GM23338 (cell line): ENCODE measurements at regions not wholly inside any gene's neighbourhood (a gene's known extent, or its start where the extent isn't known, plus 50 kb on each side); places are given as distances from the start of the nearest gene placed in this dataset.

ENCODE experiments used
- ATAC-seq: fragments of 200-7000 bp; cut with Tn5 transposase; 3 replicates; pipeline ENCODE4 v1.9.1; 2020
- DNase-seq: peaks from one replicate; pipeline ENCODE4 v3.0.0-alpha.2; 2015; ENCODE audit warnings: low spot score
- H2AFZ ChIP-seq: fragments of 200-600 bp; sonication (generic); 2 replicates; pipeline ENCODE4 v1.8.0; 2016; ENCODE audit warnings: antibody characterized with exemption, mild to moderate bottlenecking, moderate library complexity
- H3F3A ChIP-seq: fragments of 200-600 bp; sonication (generic); replicated peaks from 2 replicates; pipeline ENCODE4 v1.8.0; 2017; ENCODE audit warnings: antibody characterized with exemption, mixed run types, low read depth
- H3K27ac ChIP-seq: fragments of 200-600 bp; sonication (generic); 2 replicates; pipeline ENCODE4 v1.6.1; 2016; ENCODE audit warnings: low read depth
- H3K27me3 ChIP-seq: fragments of 200-600 bp; sonication (generic); 2 replicates; pipeline ENCODE4 v1.8.0; 2016; ENCODE audit warnings: mild to moderate bottlenecking, mixed run types, moderate library complexity; ENCODE audit not compliant: insufficient read depth
- H3K36me3 ChIP-seq: fragments of 200-600 bp; sonication (generic); 2 replicates; pipeline ENCODE4 v1.8.0; 2016; ENCODE audit warnings: mild to moderate bottlenecking; ENCODE audit not compliant: insufficient read depth
- H3K4me1 ChIP-seq: fragments of 200-600 bp; sonication (generic); 2 replicates; pipeline ENCODE4 v1.8.0; 2016; ENCODE audit warnings: mild to moderate bottlenecking, moderate library complexity; ENCODE audit not compliant: insufficient read depth
- H3K4me2 ChIP-seq: fragments of 200-600 bp; sonication (generic); 2 replicates; pipeline ENCODE4 v1.7.1; 2017; ENCODE audit warnings: mixed run types
- H3K4me3 ChIP-seq: fragments of 200-600 bp; sonication (generic); 2 replicates; pipeline ENCODE4 v1.6.1; 2016; ENCODE audit warnings: mixed run types
- H3K79me2 ChIP-seq: fragments of 200-600 bp; sonication (generic); replicated peaks from 2 replicates; pipeline ENCODE4 v1.8.0; 2017; ENCODE audit warnings: mild to moderate bottlenecking; ENCODE audit not compliant: insufficient read depth
- H3K9me2 ChIP-seq: fragments of 200-600 bp; sonication (generic); 2 replicates; pipeline ENCODE4 v1.8.0; 2017; ENCODE audit not compliant: insufficient read depth
- H4K20me1 ChIP-seq: fragments of 200-600 bp; sonication (generic); replicated peaks from 2 replicates; pipeline ENCODE4 v1.8.0; 2017; ENCODE audit warnings: mild to moderate bottlenecking; ENCODE audit not compliant: insufficient read depth
- H3K27ac Mint-ChIP-seq: 2 replicates; pipeline ENCODE4 v1.8.0; 2020; ENCODE audit warnings: inconsistent platforms, mild to moderate bottlenecking, moderate library complexity, mixed read lengths
- H3K27me3 Mint-ChIP-seq: 3 replicates; pipeline ENCODE4 v1.8.0; 2022; ENCODE audit warnings: low read depth, mild to moderate bottlenecking, moderate library complexity, mixed read lengths, inconsistent platforms; ENCODE audit not compliant: insufficient read depth, poor library complexity
- H3K36me3 Mint-ChIP-seq: 3 replicates; pipeline ENCODE4 v1.8.0; 2021; ENCODE audit warnings: low read depth, mild to moderate bottlenecking, inconsistent platforms, moderate library complexity, mixed read lengths
- H3K4me1 Mint-ChIP-seq: 3 replicates; pipeline ENCODE4 v1.8.0; 2020; ENCODE audit warnings: mild to moderate bottlenecking, inconsistent platforms, mixed read lengths
- H3K4me3 Mint-ChIP-seq: 3 replicates; pipeline ENCODE4 v1.8.0; 2021; ENCODE audit warnings: moderate library complexity, mild to moderate bottlenecking, inconsistent platforms, mixed read lengths
- H3K9me3 Mint-ChIP-seq: 3 replicates; pipeline ENCODE4 v1.8.0; 2020; ENCODE audit warnings: moderate library complexity, mild to moderate bottlenecking, inconsistent platforms, mixed read lengths
- CREB1 ChIP-seq: fragments of 250-450 bp; sonication (Bioruptor Pico); IDR thresholded peaks from 2 replicates; pipeline ENCODE4 v1.5.0; 2020; ENCODE audit warnings: low read depth, mild to moderate bottlenecking, moderate library complexity
- CTCF ChIP-seq, 2 experiments: fragments of 200-600 bp in 1 of 2; sonication (generic) in 1 of 2; conservative IDR thresholded peaks; 2 replicates each; pipeline versions ENCODE4 v1.5.1 to v1.6.1; 2016 to 2017; ENCODE audit warnings: antibody characterized with exemption in 2 of 2, low read depth in 2 of 2, mild to moderate bottlenecking in 2 of 2, moderate library complexity in 1 of 2
- ETS1 ChIP-seq: IDR thresholded peaks from 2 replicates; pipeline ENCODE4 v1.6.1; 2016; ENCODE audit warnings: antibody characterized with exemption
- EZH2 ChIP-seq: fragments of 200-600 bp; sonication (generic); IDR thresholded peaks from one replicate; pipeline ENCODE4 v1.8.0; 2017; ENCODE audit warnings: antibody characterized with exemption, mild to moderate bottlenecking, low read depth; ENCODE audit not compliant: unreplicated experiment
- EZH2phosphoT487 ChIP-seq: fragments of 200-600 bp; sonication (generic); IDR thresholded peaks from one replicate; pipeline ENCODE4 v1.8.1; 2018; ENCODE audit warnings: antibody characterized with exemption; ENCODE audit not compliant: unreplicated experiment
- JUNB ChIP-seq: IDR thresholded peaks from one replicate; pipeline ENCODE4 v1.6.1; 2016; ENCODE audit warnings: antibody characterized with exemption; ENCODE audit not compliant: unreplicated experiment
- NANOG ChIP-seq: IDR thresholded peaks from 2 replicates; pipeline ENCODE4 v1.6.1; 2016; ENCODE audit warnings: antibody characterized with exemption, borderline replicate concordance
- POLR2AphosphoS5 ChIP-seq: IDR thresholded peaks from 2 replicates; pipeline ENCODE4 v1.6.1; 2016; ENCODE audit warnings: antibody characterized with exemption, low read depth
- REST ChIP-seq: IDR thresholded peaks from one replicate; pipeline ENCODE4 v1.6.1; 2018; ENCODE audit warnings: antibody characterized with exemption; ENCODE audit not compliant: unreplicated experiment
- STAT1 ChIP-seq: IDR thresholded peaks from one replicate; pipeline ENCODE4 v1.6.1; 2016; ENCODE audit warnings: antibody characterized with exemption; ENCODE audit not compliant: unreplicated experiment
- ZNF114 ChIP-seq: fragments of 250-450 bp; sonication (Bioruptor Pico); IDR thresholded peaks from 2 replicates; pipeline ENCODE4 v1.5.0; 2020; ENCODE audit warnings: mild to moderate bottlenecking, moderate library complexity
- ZNF331 ChIP-seq: fragments of 250-450 bp; sonication (Bioruptor Pico); IDR thresholded peaks from 2 replicates; pipeline ENCODE4 v1.5.0; 2020; ENCODE audit warnings: low read depth, mild to moderate bottlenecking, moderate library complexity
- ZNF462 ChIP-seq: fragments of 250-450 bp; sonication (Bioruptor Pico); IDR thresholded peaks from 2 replicates; pipeline ENCODE4 v1.5.0; 2020; ENCODE audit warnings: mild to moderate bottlenecking, moderate library complexity

GRCh38 chr2:9685637-9686036 is 54.8 kb upstream of the YWHAQ start:
- Mint-ChIP-seq H3K36me3 (no peaks in the 10 kb centered on the region), H3K4me3 (no peak overlapping the region)

More at GRCh38 chr2:9685637-9686036, 54.8 kb upstream of the YWHAQ start:
- no peaks in the 10 kb centered on the region for H3K9me2 ChIP-seq
- no peak overlapping the region for H2AFZ ChIP-seq
- H3K4me1 Mint-ChIP-seq: no peaks in the 10 kb centered on the region; the same call in 2 of the 3 replicates
- no peak for DNase-seq
- no peak overlapping the region for H3K4me2 ChIP-seq
- H3K4me1 ChIP-seq: no peaks in the 10 kb centered on the region
- H3K27ac Mint-ChIP-seq: no peak overlapping the region
- H3F3A ChIP-seq: no peaks in the 10 kb centered on the region
- ATAC-seq: no peak
- no peaks in the 10 kb centered on the region for H3K79me2 ChIP-seq
- no peaks in the 10 kb centered on the region for H3K27me3 ChIP-seq
- no peak overlapping the region for H3K4me3 ChIP-seq
- TF ChIP-seq EZH2 (no peak), NANOG (no peak), JUNB (no peak), POLR2AphosphoS5 (no peak), ETS1 (no peak), CREB1 (CRISPR knock-in tag) (no peak), ZNF462 (CRISPR knock-in tag) (no peak), ZNF114 (CRISPR knock-in tag) (no peak), STAT1 (no peak), CTCF (conservative IDR thresholded peaks at IDR 0.05; ENCODE audit: low read depth in 2 of 2) (no peak), REST (no peak), EZH2phosphoT487 (no peak), ZNF331 (no peak)
- H3K27ac ChIP-seq: no peak overlapping the region
- no peaks in the 10 kb centered on the region for H3K36me3 ChIP-seq
- H3K27me3 Mint-ChIP-seq: peaks cover 3% of the 10 kb centered on the region
- H3K9me3 Mint-ChIP-seq: no peaks in the 10 kb centered on the region; the same call in 2 of the 3 replicates
- H4K20me1 ChIP-seq: no peaks in the 10 kb centered on the region
